H1 (cell line): ENCODE measurements at regions not wholly inside any gene's neighbourhood (a gene's known extent, or its start where the extent isn't known, plus 50 kb on each side); places are given as distances from the start of the nearest gene placed in this dataset.

Source experiments
- TF ChIP-seq, protein P1 (sequence below), 3 experiments: IDR thresholded peaks; 1 replicate in 2 of 3; 2 replicates in 1 of 3; pipeline versions ENCODE4 v1.5.1 to v1.6.1; 2011; ENCODE audit warnings: low read length in 3 of 3, mild to moderate bottlenecking in 3 of 3, inconsistent platforms in 2 of 3, low read depth in 1 of 3, moderate library complexity in 1 of 3; ENCODE audit not compliant: insufficient read depth in 1 of 3; ENCODE audit errors: control extremely low read depth in 1 of 3

GRCh38 chr22:47748271-47748670 is 985.8 kb downstream of the TBC1D22A start (continued):
- TF ChIP-seq, protein P1, sequence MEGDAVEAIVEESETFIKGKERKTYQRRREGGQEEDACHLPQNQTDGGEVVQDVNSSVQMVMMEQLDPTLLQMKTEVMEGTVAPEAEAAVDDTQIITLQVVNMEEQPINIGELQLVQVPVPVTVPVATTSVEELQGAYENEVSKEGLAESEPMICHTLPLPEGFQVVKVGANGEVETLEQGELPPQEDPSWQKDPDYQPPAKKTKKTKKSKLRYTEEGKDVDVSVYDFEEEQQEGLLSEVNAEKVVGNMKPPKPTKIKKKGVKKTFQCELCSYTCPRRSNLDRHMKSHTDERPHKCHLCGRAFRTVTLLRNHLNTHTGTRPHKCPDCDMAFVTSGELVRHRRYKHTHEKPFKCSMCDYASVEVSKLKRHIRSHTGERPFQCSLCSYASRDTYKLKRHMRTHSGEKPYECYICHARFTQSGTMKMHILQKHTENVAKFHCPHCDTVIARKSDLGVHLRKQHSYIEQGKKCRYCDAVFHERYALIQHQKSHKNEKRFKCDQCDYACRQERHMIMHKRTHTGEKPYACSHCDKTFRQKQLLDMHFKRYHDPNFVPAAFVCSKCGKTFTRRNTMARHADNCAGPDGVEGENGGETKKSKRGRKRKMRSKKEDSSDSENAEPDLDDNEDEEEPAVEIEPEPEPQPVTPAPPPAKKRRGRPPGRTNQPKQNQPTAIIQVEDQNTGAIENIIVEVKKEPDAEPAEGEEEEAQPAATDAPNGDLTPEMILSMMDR (IDR thresholded peaks at IDR 0.05; ENCODE audit: control extremely low read depth in 1 of 3, insufficient read depth in 1 of 3, low read depth in 1 of 3, low read length in 3 of 3), result no peak
- TF ChIP-seq, all 59 proteins: peak for 0
